ENCODE measurements at regions not wholly inside any gene's neighbourhood (a gene's known extent, or its start where the extent isn't known, plus 50 kb on each side); places are given as distances from the start of the nearest gene placed in this dataset.

GRCh38 chr1:58391514-58391913 is 155.0 kb downstream of the OMA1 start:
- H3K27me3 ChIP-seq (ENCODE audit: control insufficient read depth, insufficient read depth, low read length): no peaks in the 10 kb centered on the region
- H3K4me2 ChIP-seq (ENCODE audit: extremely low read depth, insufficient read depth, low read length): no peak overlapping the region
- no peak overlapping the region for H3K4me3 ChIP-seq (replicated peaks in 1 of 4; ENCODE audit: control extremely low read depth in 1 of 4, insufficient read depth in 1 of 4, low read depth in 3 of 4, low read length in 4 of 4)
- no peak for DNase-seq (ENCODE audit: low read depth in 2 of 2)
- no peaks in the 10 kb centered on the region for H3K9me3 ChIP-seq (ENCODE audit: control insufficient read depth, insufficient read depth, low read depth, low read length)
- H2AFZ ChIP-seq (ENCODE audit: low read length): no peak overlapping the region
- no peak overlapping the region for H3K27ac ChIP-seq (ENCODE audit: insufficient read depth, low read length)
- peaks cover 9% of the 10 kb centered on the region for H3K4me1 ChIP-seq (ENCODE audit: control insufficient read depth, extremely low read depth, insufficient read depth, low read length)
- H3K36me3 ChIP-seq (ENCODE audit: control insufficient read depth, insufficient read depth, low read length): no peaks in the 10 kb centered on the region
- H4K20me1 ChIP-seq (ENCODE audit: control insufficient read depth, extremely low read depth, insufficient read depth, low read length): no peaks in the 10 kb centered on the region
- H3K79me2 ChIP-seq (ENCODE audit: control insufficient read depth, insufficient read depth, low read length): no peaks in the 10 kb centered on the region
- H3K9ac ChIP-seq (ENCODE audit: insufficient read depth, low read length): no peak overlapping the region
- no peak for TF ChIP-seq EZH2 (IDR thresholded peaks at IDR 0.05; ENCODE audit: low read length, missing control alignments)
- no peak for TF ChIP-seq CTCF (conservative IDR thresholded peaks at IDR 0.05 in 1 of 2, IDR thresholded peaks at IDR 0.05 in 1 of 2; ENCODE audit: low read depth in 1 of 2, low read length in 2 of 2)

- Histone ChIP-seq H3K36me3 (ENCODE audit: control insufficient read depth, insufficient read depth, low read length) (no peaks in the 10 kb centered on the region), H2AFZ (ENCODE audit: low read length) (no peak overlapping the region), H4K20me1 (ENCODE audit: control insufficient read depth, extremely low read depth, insufficient read depth, low read length) (no peaks in the 10 kb centered on the region), H3K9ac (ENCODE audit: insufficient read depth, low read length) (no peak overlapping the region), H3K79me2 (ENCODE audit: control insufficient read depth, insufficient read depth, low read length) (no peaks in the 10 kb centered on the region), H3K27ac (ENCODE audit: insufficient read depth, low read length) (no peak overlapping the region), H3K4me1 (ENCODE audit: control insufficient read depth, extremely low read depth, insufficient read depth, low read length) (peaks cover 9% of the 10 kb centered on the region), H3K9me3 (ENCODE audit: control insufficient read depth, insufficient read depth, low read depth, low read length) (no peaks in the 10 kb centered on the region), H3K4me3 (replicated peaks in 1 of 4; ENCODE audit: control extremely low read depth in 1 of 4, insufficient read depth in 1 of 4, low read depth in 3 of 4, low read length in 4 of 4) (no peak overlapping the region), H3K4me2 (ENCODE audit: extremely low read depth, insufficient read depth, low read length) (no peak overlapping the region), H3K27me3 (ENCODE audit: control insufficient read depth, insufficient read depth, low read length) (no peaks in the 10 kb centered on the region)
- no peak for TF ChIP-seq EZH2 (IDR thresholded peaks at IDR 0.05; ENCODE audit: low read length, missing control alignments)
- no peak for TF ChIP-seq CTCF (conservative IDR thresholded peaks at IDR 0.05 in 1 of 2, IDR thresholded peaks at IDR 0.05 in 1 of 2; ENCODE audit: low read depth in 1 of 2, low read length in 2 of 2)
- no peak for DNase-seq (ENCODE audit: low read depth in 2 of 2)
These were observed 155.5 kb downstream of the OMA1 start for GRCh38 chr1:58391056-58391455.

GRCh38 chr1:58390091-58390490 is 156.4 kb downstream of the OMA1 start:
- Histone ChIP-seq H3K4me1 (ENCODE audit: control insufficient read depth, extremely low read depth, insufficient read depth, low read length) (peaks cover 2% of the 10 kb centered on the region), H2AFZ (ENCODE audit: low read length) (no peak overlapping the region), H3K4me2 (ENCODE audit: extremely low read depth, insufficient read depth, low read length) (no peak overlapping the region), H3K27me3 (ENCODE audit: control insufficient read depth, insufficient read depth, low read length) (no peaks in the 10 kb centered on the region), H3K9ac (ENCODE audit: insufficient read depth, low read length) (no peak overlapping the region), H4K20me1 (ENCODE audit: control insufficient read depth, extremely low read depth, insufficient read depth, low read length) (no peaks in the 10 kb centered on the region), H3K4me3 (replicated peaks in 1 of 4; ENCODE audit: control extremely low read depth in 1 of 4, insufficient read depth in 1 of 4, low read depth in 3 of 4, low read length in 4 of 4) (no peak overlapping the region), H3K27ac (ENCODE audit: insufficient read depth, low read length) (no peak overlapping the region), H3K79me2 (ENCODE audit: control insufficient read depth, insufficient read depth, low read length) (no peaks in the 10 kb centered on the region), H3K9me3 (ENCODE audit: control insufficient read depth, insufficient read depth, low read depth, low read length) (no peaks in the 10 kb centered on the region), H3K36me3 (ENCODE audit: control insufficient read depth, insufficient read depth, low read length) (no peaks in the 10 kb centered on the region)
- DNase-seq (ENCODE audit: low read depth in 2 of 2): no peak
- TF ChIP-seq EZH2 (IDR thresholded peaks at IDR 0.05; ENCODE audit: low read length, missing control alignments) (no peak), CTCF (conservative IDR thresholded peaks at IDR 0.05 in 1 of 2, IDR thresholded peaks at IDR 0.05 in 1 of 2; ENCODE audit: low read depth in 1 of 2, low read length in 2 of 2) (no peak)
